ENCODE measurements at regions not wholly inside any gene's neighbourhood (a gene's known extent, or its start where the extent isn't known, plus 50 kb on each side); places are given as distances from the start of the nearest gene placed in this dataset.
"Not testable (repeated sequence)": the region's sequence is repeated elsewhere in the genome, so short reads cannot be mapped to it uniquely, and the experiment has no call there.

DNA sequence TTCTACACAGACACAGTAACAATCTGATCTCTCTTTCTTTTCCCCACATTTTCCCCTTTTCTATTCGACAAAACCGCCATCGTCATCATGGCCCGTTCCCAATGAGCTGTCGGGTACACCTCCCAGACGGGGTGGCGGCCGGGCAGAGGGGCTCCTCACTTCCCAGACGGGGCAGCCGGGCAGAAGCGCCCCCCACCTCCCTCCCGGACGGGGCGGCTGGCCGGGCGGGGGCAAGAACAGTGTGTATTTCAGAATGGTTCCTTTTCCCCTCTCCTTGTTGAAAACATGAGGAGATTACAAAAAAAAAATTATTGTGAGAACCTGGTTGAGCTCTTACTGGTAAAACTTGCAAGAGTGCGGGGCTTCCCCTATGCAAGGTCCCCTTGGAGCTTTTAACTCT lies 178.0 kb upstream of the GALNT15 start:
- DNase-seq, result not testable (repeated sequence)

DNA sequence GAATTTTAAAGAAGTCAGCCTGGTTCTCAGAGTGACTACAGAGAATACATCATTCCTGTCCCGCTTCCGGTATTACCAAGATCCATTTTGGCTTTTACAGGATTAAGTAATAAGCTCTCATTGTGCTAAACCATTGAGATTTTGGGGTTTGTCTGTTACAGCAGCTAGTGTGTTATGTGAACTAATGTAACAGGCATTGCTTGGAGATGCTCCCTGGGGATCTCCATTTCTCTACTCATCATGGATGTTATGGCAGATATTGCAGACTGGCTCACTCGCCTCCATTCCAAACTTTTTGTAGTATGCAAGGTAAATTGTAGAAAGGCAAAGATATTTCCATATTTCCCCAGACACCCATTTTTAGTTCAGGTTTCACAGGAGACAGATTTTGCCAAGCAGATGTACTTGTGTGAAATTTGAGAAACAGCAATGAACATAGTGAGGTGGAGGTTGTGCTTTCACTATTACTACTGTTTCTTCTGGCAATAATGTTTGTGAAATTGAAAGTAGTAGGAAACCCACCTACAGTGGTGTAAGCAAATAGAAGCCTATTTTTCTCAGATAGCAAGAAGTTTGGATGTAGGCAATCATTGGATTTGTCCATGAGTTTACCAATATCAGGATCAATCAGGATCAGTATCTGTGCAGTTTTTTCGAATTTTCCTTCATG lies 177.1 kb upstream of the GALNT15 start:
- no peak for DNase-seq

DNA sequence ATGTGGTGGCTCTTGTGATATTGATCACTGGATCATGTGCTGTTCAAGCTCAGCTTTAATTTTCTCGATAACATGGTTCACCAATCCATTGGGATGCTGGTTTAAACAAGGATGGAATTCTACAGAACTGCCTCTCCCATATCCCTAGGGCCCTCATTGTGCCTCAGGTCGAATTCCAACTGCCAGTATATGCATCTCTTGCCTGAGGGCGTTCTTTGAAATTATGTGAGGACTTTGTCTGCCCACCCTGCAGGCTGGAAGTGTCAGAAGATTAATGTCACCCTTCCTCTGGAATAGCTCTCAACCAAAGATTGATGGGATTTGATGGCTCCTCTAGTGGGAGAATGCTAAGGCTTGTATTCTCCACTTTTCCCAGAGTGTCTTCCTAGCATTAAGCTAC lies 175.6 kb upstream of the GALNT15 start:
- DNase-seq, result no peak

DNA sequence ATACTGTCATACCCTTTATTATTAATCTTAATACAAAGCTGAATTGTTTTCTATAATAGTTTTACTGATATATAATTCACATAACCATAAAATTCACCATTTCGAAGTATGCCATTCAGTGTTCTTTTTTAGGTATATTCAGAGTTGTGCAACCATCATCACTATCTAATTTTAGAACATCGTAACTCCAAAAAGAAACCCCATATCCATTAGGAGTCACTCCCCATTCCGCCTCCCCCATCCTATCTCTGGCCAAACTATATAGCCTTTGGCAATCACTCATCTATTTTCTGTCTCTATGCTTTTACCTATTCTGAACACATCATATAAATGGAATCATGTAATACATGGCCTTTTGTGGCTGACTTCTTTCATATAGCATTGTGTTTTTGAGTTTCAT lies 169.7 kb upstream of the GALNT15 start:
- DNase-seq, result no peak

DNA sequence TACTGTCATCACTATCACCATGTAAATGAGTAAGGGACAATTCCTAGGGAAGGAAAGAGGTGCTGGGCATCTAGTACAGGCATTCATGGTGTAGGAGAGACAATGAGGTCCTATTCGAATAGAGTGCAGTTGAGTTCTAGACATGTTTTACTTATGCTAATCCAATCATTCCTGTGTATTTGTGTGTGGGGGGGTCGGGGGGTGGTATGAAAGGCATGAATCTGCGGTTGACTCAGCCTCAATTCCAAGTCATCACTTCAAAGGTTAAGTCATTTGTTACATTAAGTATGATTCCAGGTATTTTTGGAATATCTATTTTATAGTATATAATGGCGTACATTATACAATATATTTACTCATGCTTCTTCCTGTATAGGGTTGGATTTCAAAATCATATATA lies 163.1 kb upstream of the GALNT15 start:
- DNase-seq, result no peak

- DNase-seq, result no peak
Observed at GRCh38 chr3:16012086-16012485, 162.4 kb upstream of the GALNT15 start.

DNA sequence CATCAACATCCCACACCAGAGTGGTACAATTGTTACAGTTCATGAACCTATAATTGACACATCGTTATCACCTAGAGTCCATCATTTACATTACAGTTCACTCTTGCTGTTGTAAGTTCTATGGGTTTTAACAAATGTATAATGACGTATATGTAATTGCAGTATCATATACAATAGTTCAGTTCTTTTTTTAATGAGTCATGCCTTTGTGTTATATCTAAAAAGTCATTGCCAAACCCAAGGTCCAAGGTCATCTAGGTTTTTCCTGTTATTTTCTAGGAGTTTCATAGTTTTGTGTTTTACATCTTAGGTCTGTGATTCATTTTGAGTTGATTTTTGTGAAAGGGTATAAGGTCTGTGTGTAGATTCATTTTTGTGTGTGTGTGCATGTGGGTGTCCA lies 160.9 kb upstream of the GALNT15 start:
- DNase-seq, result no peak

- DNase-seq, result not testable (repeated sequence)
Observed at GRCh38 chr3:16021801-16022200, 152.7 kb upstream of the GALNT15 start.

GRCh38 chr3:16023881-16024280 lies 150.6 kb upstream of the GALNT15 start:
- DNase-seq, result not testable (repeated sequence)

GRCh38 chr3:16024548-16024947 lies 149.9 kb upstream of the GALNT15 start:
- no peak for DNase-seq

GRCh38 chr3:16026753-16027152 lies 147.7 kb upstream of the GALNT15 start:
- DNase-seq, result no peak

DNA sequence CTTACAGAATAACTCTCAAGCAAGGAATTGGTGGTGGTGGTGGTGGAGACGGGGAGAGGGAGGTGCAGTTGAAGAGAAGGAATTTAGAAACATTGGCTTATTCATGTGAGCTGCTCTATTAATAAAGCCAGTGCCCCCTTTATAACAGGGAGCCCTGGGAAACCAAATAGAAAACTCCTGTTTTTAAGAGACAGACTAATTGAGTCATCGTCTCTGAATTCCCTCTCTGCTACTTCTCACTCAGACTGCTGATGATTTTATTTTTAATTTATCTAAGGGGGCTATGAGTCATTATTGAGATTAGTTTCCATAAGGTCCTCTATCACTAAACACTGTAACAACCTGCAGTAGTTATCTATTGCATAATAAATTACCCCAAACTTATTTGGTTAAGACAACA lies 145.9 kb upstream of the GALNT15 start:
- no peak for DNase-seq

DNA sequence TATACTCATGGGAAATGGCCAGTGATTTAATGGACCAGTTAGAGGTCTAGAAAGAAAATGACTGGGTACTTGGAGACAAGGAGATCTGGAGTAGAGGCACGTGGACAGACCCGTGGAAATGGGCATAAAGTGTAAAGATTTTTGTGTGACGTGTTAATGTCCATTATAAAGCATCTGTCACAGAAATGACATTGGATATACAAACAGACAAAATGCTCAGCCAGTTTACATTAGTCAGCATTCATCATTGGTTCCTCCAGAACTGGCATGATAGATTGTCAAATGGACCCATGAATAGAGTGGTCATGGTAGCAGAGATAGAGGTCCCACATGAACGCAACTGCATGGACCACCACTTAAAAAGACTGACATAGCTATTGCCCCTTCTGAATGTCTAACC lies 144.1 kb upstream of the GALNT15 start:
- DNase-seq, result no peak

DNA sequence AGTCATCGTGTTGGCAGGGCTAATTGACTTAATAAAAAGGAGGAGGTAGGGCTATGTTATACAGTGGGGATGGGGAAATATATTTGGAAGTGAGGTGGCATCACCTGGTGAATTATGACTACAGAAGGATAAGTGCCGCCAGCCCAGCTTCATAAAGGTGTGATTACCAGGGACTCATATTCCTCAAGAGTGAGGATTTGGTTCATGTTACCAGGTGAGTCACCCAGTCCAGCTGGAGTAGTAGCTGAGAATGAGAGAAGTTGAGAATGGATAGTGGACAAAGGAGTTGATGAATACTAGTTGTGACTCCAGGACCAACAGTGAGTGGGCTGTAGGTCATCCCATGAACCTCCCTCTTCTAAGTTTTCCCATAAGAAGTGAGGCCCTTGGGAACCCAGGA lies 143.0 kb upstream of the GALNT15 start:
- DNase-seq, result no peak

DNA sequence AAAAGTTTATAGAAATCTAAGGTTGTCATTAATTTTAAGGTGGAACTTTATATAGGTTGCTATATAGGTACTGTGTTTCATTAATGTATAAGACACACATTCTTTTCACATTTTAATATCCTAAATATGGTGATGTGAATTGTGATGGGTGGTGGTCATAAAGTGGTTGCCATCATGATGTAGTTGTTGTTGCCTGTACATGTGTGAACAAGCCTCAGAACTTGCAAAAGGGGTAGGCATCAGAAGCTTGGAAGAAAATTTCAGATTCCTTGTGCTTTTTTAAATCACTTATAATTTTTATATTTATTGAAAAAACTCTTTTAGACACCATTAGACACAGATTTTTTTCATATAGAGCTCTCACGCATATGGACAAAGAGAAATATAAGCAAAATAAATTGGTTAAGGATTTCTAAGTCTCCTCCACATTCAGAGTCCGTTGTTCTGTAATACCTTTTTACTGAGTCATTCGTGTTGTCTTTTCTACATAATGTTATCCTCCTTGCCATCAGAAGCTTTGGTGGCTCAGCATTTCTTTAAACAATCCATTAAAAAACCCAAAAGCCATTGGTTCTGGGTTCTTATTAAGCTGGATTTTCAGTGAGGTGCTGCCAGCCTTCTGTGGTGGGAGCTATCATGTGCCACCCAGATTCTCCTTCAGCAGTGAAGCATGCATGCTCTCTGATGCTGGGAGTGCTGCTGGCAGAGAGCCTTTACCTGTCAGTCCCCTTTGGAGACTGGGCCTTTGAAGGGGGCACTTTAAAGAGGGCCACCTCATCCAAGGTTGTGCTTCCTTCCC lies 140.4 kb upstream of the GALNT15 start:
- no peak for DNase-seq

DNA sequence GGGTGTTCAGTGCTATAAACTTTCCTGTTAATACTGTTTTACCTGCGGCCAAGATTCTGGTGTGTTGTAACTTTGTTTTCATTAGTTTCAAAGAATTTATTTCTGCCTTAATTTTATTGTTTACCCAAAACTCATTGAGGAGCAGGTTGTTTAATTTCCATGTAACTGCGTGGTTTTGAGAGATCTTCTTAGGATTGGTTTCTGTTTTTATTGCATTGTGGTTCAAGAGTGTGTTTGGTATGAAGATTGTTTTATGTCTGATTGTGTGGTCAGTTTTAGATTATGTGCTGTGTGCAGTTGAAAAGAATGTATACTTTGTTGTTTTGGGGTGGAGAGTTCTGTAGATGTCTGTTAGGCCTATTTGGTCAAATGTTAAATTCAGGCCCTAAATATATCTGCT lies 133.5 kb upstream of the GALNT15 start:
- DNase-seq, result no peak

GRCh38 chr3:16048435-16049318 lies 125.8 kb upstream of the GALNT15 start:
- peak; percentile 11 for DNase-seq

DNA sequence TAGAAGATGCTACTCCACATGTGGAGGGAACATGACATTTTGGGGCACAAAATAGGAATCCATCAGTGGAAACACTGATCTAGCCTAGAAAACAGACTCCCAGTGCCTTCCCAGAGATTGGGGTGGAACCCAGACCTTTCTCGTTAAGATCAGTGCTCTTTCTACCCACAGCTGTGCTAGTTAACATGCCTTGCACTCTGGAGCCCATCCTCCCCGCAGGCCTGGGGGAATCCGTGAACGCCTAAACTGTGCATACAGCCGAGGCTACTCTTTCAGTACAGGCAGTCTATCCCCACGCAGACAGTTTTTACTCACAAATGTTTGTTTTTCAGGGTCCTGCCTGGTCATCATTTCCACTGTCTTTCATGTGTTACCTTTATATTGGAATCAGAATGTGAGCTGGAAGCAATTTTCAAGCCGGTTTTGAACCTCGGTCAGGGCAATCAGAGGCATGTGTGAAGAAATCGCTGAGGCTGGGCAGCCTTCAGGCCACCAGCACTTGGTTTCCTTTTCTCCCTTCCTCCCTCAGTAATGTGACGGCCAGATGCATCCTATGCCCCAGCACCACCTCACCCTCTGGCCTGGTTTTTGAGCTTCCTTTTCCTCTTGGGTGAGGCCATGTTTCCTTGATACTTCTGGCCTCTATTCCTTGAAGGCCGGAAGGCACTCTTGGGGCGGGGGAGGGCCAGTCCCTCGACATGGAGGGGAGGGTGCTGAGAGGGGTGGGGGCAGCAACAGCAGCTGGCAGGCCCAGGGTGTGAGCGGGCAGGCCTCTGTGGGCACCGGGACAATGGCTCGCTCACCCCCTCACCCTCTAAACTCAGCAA lies 123.6 kb upstream of the GALNT15 start:
- no peak for DNase-seq

- DNase-seq, result no peak
Observed at GRCh38 chr3:16051691-16052090, 122.8 kb upstream of the GALNT15 start.

DNA sequence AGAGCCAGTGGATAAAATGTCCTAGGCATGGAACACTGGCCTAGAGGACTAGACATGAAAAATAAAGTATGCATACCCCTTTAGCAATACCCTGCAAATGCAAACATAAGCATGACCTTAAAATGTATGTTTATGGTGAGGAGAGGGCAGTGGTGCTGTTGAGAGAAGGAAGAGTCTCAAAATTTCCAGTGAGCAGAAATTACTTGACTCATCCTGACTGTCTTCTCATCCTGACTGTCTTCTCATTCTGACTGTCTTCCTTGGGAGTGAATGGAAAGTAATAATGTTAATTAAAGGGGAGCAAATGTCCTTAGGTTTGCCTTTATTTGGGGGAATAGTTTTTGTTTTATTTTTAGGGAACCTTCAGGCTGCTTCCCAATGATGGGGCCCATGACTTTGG lies 121.5 kb upstream of the GALNT15 start:
- no peak for DNase-seq

- no peak for DNase-seq
Observed at GRCh38 chr3:16053794-16054193, 120.7 kb upstream of the GALNT15 start.

- no peak for DNase-seq
Observed at GRCh38 chr3:16055606-16056211, 118.8 kb upstream of the GALNT15 start.

All from stimulated activated CD4-positive, alpha-beta T cell treated with anti-CD3 and anti-CD28 coated beads, Interleukin-4, amount 100 ng/mL, for 1 hour (primary cell).